ENCODE measurements at regions not wholly inside any gene's neighbourhood (a gene's known extent, or its start where the extent isn't known, plus 50 kb on each side); places are given as distances from the start of the nearest gene placed in this dataset.

DNA sequence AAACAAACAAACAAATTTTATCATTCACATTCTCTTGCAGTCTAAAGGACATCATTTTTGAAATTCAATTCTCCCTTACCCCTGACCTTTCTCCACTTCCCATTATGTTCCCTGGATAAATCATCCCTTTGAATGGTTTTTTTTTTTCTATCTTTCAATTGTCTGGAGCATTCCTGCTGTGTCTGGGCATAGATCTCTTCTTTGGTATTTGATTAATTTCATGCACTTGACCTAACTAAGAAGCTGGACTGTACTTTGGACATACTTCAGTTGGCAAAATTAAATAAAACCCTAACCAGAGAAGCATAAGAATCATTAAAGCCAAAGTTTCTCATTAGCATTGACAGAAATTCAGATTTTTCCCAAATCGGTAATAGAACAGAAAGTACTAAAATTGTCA, 163.6 kb upstream of the BMP4 start (continued):
- TF ChIP-seq, protein P1, sequence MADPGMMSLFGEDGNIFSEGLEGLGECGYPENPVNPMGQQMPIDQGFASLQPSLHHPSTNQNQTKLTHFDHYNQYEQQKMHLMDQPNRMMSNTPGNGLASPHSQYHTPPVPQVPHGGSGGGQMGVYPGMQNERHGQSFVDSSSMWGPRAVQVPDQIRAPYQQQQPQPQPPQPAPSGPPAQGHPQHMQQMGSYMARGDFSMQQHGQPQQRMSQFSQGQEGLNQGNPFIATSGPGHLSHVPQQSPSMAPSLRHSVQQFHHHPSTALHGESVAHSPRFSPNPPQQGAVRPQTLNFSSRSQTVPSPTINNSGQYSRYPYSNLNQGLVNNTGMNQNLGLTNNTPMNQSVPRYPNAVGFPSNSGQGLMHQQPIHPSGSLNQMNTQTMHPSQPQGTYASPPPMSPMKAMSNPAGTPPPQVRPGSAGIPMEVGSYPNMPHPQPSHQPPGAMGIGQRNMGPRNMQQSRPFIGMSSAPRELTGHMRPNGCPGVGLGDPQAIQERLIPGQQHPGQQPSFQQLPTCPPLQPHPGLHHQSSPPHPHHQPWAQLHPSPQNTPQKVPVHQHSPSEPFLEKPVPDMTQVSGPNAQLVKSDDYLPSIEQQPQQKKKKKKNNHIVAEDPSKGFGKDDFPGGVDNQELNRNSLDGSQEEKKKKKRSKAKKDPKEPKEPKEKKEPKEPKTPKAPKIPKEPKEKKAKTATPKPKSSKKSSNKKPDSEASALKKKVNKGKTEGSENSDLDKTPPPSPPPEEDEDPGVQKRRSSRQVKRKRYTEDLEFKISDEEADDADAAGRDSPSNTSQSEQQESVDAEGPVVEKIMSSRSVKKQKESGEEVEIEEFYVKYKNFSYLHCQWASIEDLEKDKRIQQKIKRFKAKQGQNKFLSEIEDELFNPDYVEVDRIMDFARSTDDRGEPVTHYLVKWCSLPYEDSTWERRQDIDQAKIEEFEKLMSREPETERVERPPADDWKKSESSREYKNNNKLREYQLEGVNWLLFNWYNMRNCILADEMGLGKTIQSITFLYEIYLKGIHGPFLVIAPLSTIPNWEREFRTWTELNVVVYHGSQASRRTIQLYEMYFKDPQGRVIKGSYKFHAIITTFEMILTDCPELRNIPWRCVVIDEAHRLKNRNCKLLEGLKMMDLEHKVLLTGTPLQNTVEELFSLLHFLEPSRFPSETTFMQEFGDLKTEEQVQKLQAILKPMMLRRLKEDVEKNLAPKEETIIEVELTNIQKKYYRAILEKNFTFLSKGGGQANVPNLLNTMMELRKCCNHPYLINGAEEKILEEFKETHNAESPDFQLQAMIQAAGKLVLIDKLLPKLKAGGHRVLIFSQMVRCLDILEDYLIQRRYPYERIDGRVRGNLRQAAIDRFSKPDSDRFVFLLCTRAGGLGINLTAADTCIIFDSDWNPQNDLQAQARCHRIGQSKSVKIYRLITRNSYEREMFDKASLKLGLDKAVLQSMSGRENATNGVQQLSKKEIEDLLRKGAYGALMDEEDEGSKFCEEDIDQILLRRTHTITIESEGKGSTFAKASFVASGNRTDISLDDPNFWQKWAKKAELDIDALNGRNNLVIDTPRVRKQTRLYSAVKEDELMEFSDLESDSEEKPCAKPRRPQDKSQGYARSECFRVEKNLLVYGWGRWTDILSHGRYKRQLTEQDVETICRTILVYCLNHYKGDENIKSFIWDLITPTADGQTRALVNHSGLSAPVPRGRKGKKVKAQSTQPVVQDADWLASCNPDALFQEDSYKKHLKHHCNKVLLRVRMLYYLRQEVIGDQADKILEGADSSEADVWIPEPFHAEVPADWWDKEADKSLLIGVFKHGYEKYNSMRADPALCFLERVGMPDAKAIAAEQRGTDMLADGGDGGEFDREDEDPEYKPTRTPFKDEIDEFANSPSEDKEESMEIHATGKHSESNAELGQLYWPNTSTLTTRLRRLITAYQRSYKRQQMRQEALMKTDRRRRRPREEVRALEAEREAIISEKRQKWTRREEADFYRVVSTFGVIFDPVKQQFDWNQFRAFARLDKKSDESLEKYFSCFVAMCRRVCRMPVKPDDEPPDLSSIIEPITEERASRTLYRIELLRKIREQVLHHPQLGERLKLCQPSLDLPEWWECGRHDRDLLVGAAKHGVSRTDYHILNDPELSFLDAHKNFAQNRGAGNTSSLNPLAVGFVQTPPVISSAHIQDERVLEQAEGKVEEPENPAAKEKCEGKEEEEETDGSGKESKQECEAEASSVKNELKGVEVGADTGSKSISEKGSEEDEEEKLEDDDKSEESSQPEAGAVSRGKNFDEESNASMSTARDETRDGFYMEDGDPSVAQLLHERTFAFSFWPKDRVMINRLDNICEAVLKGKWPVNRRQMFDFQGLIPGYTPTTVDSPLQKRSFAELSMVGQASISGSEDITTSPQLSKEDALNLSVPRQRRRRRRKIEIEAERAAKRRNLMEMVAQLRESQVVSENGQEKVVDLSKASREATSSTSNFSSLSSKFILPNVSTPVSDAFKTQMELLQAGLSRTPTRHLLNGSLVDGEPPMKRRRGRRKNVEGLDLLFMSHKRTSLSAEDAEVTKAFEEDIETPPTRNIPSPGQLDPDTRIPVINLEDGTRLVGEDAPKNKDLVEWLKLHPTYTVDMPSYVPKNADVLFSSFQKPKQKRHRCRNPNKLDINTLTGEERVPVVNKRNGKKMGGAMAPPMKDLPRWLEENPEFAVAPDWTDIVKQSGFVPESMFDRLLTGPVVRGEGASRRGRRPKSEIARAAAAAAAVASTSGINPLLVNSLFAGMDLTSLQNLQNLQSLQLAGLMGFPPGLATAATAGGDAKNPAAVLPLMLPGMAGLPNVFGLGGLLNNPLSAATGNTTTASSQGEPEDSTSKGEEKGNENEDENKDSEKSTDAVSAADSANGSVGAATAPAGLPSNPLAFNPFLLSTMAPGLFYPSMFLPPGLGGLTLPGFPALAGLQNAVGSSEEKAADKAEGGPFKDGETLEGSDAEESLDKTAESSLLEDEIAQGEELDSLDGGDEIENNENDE (IDR thresholded peaks at IDR 0.05; ENCODE audit: insufficient replicate concordance, low read length): no peak
- TF ChIP-seq PHF8 (conservative IDR thresholded peaks at IDR 0.05; ENCODE audit: low read depth, low read length) (no peak), NANOG (IDR thresholded peaks at IDR 0.05; ENCODE audit: insufficient read depth, low read depth, low read length, poor library complexity, severe bottlenecking) (no peak), CBX5 (IDR thresholded peaks at IDR 0.05; ENCODE audit: low read depth, low read length) (no peak), SP2 (IDR thresholded peaks at IDR 0.05; ENCODE audit: low read length) (no peak), KDM1A (IDR thresholded peaks at IDR 0.05; ENCODE audit: borderline replicate concordance, low read length) (no peak), YY1 (IDR thresholded peaks at IDR 0.05; ENCODE audit: low read depth, low read length) (no peak), RAD21 (IDR thresholded peaks at IDR 0.05 in 1 of 2, conservative IDR thresholded peaks at IDR 0.05 in 1 of 2; ENCODE audit: low read depth in 2 of 2, low read length in 2 of 2) (no peak)
- TF ChIP-seq, protein P2, sequence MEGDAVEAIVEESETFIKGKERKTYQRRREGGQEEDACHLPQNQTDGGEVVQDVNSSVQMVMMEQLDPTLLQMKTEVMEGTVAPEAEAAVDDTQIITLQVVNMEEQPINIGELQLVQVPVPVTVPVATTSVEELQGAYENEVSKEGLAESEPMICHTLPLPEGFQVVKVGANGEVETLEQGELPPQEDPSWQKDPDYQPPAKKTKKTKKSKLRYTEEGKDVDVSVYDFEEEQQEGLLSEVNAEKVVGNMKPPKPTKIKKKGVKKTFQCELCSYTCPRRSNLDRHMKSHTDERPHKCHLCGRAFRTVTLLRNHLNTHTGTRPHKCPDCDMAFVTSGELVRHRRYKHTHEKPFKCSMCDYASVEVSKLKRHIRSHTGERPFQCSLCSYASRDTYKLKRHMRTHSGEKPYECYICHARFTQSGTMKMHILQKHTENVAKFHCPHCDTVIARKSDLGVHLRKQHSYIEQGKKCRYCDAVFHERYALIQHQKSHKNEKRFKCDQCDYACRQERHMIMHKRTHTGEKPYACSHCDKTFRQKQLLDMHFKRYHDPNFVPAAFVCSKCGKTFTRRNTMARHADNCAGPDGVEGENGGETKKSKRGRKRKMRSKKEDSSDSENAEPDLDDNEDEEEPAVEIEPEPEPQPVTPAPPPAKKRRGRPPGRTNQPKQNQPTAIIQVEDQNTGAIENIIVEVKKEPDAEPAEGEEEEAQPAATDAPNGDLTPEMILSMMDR (IDR thresholded peaks at IDR 0.05; ENCODE audit: control extremely low read depth in 1 of 3, insufficient read depth in 1 of 3, low read depth in 1 of 3, low read length in 3 of 3): no peak
